ENCODE measurements at regions not wholly inside any gene's neighbourhood (a gene's known extent, or its start where the extent isn't known, plus 50 kb on each side); places are given as distances from the start of the nearest gene placed in this dataset.

DNA sequence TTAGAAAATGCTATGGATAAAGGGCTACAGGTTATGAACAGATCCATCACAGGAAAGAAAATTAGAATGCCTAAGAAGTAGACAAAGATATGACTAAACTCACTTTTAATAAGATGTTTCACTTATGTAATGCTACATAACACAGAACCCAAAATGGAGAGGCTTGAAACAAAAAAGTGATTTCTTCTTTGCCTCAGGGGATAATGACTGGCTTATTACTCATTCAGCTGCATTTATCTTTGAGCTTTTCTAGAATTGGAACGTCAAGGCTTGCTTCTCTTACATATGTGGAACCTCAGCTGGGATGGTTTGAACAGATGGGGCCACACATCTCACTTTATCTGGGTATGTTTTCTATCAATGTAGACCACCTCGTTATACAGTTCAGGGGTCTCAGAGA lies 120.6 kb upstream of the EPHA3 start:
- TF ChIP-seq, protein P1, sequence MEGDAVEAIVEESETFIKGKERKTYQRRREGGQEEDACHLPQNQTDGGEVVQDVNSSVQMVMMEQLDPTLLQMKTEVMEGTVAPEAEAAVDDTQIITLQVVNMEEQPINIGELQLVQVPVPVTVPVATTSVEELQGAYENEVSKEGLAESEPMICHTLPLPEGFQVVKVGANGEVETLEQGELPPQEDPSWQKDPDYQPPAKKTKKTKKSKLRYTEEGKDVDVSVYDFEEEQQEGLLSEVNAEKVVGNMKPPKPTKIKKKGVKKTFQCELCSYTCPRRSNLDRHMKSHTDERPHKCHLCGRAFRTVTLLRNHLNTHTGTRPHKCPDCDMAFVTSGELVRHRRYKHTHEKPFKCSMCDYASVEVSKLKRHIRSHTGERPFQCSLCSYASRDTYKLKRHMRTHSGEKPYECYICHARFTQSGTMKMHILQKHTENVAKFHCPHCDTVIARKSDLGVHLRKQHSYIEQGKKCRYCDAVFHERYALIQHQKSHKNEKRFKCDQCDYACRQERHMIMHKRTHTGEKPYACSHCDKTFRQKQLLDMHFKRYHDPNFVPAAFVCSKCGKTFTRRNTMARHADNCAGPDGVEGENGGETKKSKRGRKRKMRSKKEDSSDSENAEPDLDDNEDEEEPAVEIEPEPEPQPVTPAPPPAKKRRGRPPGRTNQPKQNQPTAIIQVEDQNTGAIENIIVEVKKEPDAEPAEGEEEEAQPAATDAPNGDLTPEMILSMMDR (IDR thresholded peaks at IDR 0.05): no peak
- no peak for TF ChIP-seq POLR2A (IDR thresholded peaks at IDR 0.05)
